HCT116 (cell line): ENCODE measurements at regions not wholly inside any gene's neighbourhood (a gene's known extent, or its start where the extent isn't known, plus 50 kb on each side); places are given as distances from the start of the nearest gene placed in this dataset.

Experiments used
- ATAC-seq: fragments of 200-7000 bp; cut with Tn5 transposase; 2 replicates; pipeline ENCODE4 v1.9.1; 2020; ENCODE audit warnings: mild to moderate bottlenecking, moderate library complexity
- BruUV-seq: library from RNA; stranded (reverse); fragments of 400-500 nt; replicated peaks from 2 replicates; lab custom pipeline; 2021; lab: Mats Ljungman, UMichigan
- CTCF ChIA-PET: fragments of 300-600 bp; sonication (Branson Sonifier 250); formaldehyde crosslinking; loops from one replicate; lab custom pipeline; 2021; ENCODE audit warnings: antibody characterized with exemption; lab: Charles Lee
- POLR2A ChIA-PET: fragments of 300-600, 350-600 bp; sonication (Branson Sonifier 250); formaldehyde crosslinking; loops from one replicate; lab custom pipeline; 2021; ENCODE audit warnings: antibody characterized with exemption; lab: Charles Lee
- RAD21 ChIA-PET, 2 experiments: fragments of 300-600 bp; sonication (Branson Sonifier 250); formaldehyde crosslinking; loops; one replicate each; lab custom pipeline; 2023; ENCODE audit warnings: low total read pairs in 2 of 2; ENCODE audit not compliant: uncharacterized antibody in 2 of 2, unreplicated experiment in 2 of 2, low non-redundant PET in 1 of 2; lab: Charles Lee
- DNase-seq: peaks from one replicate; pipeline ENCODE4 v3.0.0-alpha.2; 2010; ENCODE audit warnings: low read depth, low spot score
- H2AFZ ChIP-seq: fragments of 200-600 bp; shearing (Covaris generic), sonication (generic); 2 replicates; pipeline ENCODE4 v1.6.1; 2017; ENCODE audit warnings: low read depth, mixed run types, mixed read lengths, antibody characterized with exemption, low read length; ENCODE audit not compliant: poor library complexity, severe bottlenecking
- H3K27ac ChIP-seq: 2 replicates; pipeline ENCODE4 v1.5.1; 2012; ENCODE audit warnings: low read depth, low read length
- H3K27me3 ChIP-seq: fragments of 200-600 bp; sonication (generic); 2 replicates; pipeline ENCODE4 v1.6.1; 2016; ENCODE audit warnings: mixed run types, low read length, mixed read lengths; ENCODE audit not compliant: insufficient read depth
- H3K36me3 ChIP-seq, 2 experiments: fragments of 200-500 bp in 1 of 2; fragments of 200-600 bp in 1 of 2; sonication (Bioruptor generic) in 1 of 2; sonication (generic) in 1 of 2; 2 replicates each; pipeline versions ENCODE4 v1.5.1 to v1.6.1; 2014 to 2016; ENCODE audit warnings: low read length in 2 of 2, inconsistent platforms in 1 of 2, mixed read lengths in 1 of 2, mixed run types in 1 of 2; ENCODE audit not compliant: insufficient read depth in 2 of 2, control insufficient read depth in 1 of 2
- H3K4me1 ChIP-seq, 2 experiments: fragments of 200-600 bp in 1 of 2; sonication (generic) in 1 of 2; 2 replicates each; pipeline versions ENCODE4 v1.5.1 to v1.6.1; 2012 to 2017; ENCODE audit warnings: low read length in 2 of 2, inconsistent platforms in 1 of 2, mild to moderate bottlenecking in 1 of 2, mixed read lengths in 1 of 2, mixed run types in 1 of 2, moderate library complexity in 1 of 2; ENCODE audit not compliant: insufficient read depth in 2 of 2, control insufficient read depth in 1 of 2
- H3K4me2 ChIP-seq: fragments of 200-600 bp; sonication (generic); 2 replicates; pipeline ENCODE4 v1.6.1; 2017; ENCODE audit warnings: mixed run types, low read length, mixed read lengths
- H3K4me3 ChIP-seq, 2 experiments: fragments of 200-600 bp in 1 of 2; sonication (generic) in 1 of 2; replicated peaks in 1 of 2; 2 replicates each; pipeline ENCODE4 v1.5.1; 2011 to 2016; ENCODE audit warnings: low read length in 2 of 2, control low read depth in 1 of 2, low read depth in 1 of 2, mild to moderate bottlenecking in 1 of 2, mixed read lengths in 1 of 2, mixed run types in 1 of 2
- H3K79me2 ChIP-seq: fragments of 200-600 bp; sonication (generic); 2 replicates; pipeline ENCODE4 v1.6.1; 2017; ENCODE audit warnings: mild to moderate bottlenecking, mixed run types, low read length, moderate library complexity, mixed read lengths; ENCODE audit not compliant: insufficient read depth
- H3K9ac ChIP-seq: fragments of 200-600 bp; sonication (generic); 2 replicates; pipeline ENCODE4 v1.6.1; 2016; ENCODE audit warnings: low read length, mixed read lengths
- H3K9me2 ChIP-seq: fragments of 200-600 bp; sonication (generic), shearing (Covaris generic); 2 replicates; pipeline ENCODE4 v1.6.1; 2017; ENCODE audit warnings: mixed run types, mild to moderate bottlenecking, moderate library complexity; ENCODE audit not compliant: insufficient read depth
- H3K9me3 ChIP-seq, 2 experiments: fragments of 200-500 bp in 1 of 2; fragments of 200-600 bp in 1 of 2; sonication (Bioruptor generic) in 1 of 2; sonication (generic) in 1 of 2; 2 replicates each; pipeline ENCODE4 v1.6.1; 2014 to 2017; ENCODE audit warnings: low read length in 2 of 2, mixed read lengths in 2 of 2, inconsistent platforms in 1 of 2, low read depth in 1 of 2, mild to moderate bottlenecking in 1 of 2, mixed run types in 1 of 2, moderate library complexity in 1 of 2; ENCODE audit not compliant: control insufficient read depth in 1 of 2, insufficient read depth in 1 of 2
- H4K20me1 ChIP-seq: fragments of 200-600 bp; sonication (generic), shearing (Covaris generic); 2 replicates; pipeline ENCODE4 v1.6.1; 2017; ENCODE audit warnings: mixed run types, mild to moderate bottlenecking, moderate library complexity; ENCODE audit not compliant: insufficient read depth
- CEBPB ChIP-seq: IDR thresholded peaks from 2 replicates; pipeline ENCODE4 v1.6.1; 2012; ENCODE audit warnings: low read depth
- EGR1 ChIP-seq: IDR thresholded peaks from 2 replicates; pipeline ENCODE4 v1.6.1; 2012; ENCODE audit warnings: low read depth
- FOSL1 ChIP-seq: IDR thresholded peaks from 2 replicates; pipeline ENCODE4 v1.6.1; 2012; ENCODE audit warnings: low read depth
- POLR2AphosphoS5 ChIP-seq: IDR thresholded peaks from 2 replicates; pipeline ENCODE4 v1.6.1; 2011; ENCODE audit warnings: mild to moderate bottlenecking, low read depth, low read length, moderate library complexity
- SIN3A ChIP-seq: IDR thresholded peaks from 2 replicates; pipeline ENCODE4 v1.6.1; 2012; ENCODE audit warnings: low read depth
- SRF ChIP-seq: IDR thresholded peaks from 2 replicates; pipeline ENCODE4 v1.6.1; 2012; ENCODE audit warnings: low read depth
- YY1 ChIP-seq: IDR thresholded peaks from 2 replicates; pipeline ENCODE4 v1.6.1; 2011; ENCODE audit warnings: low read length, low read depth, moderate library complexity, mild to moderate bottlenecking; ENCODE audit not compliant: insufficient replicate concordance; ENCODE audit errors: extremely low read depth
- ZNF274 ChIP-seq: fragments of 200-500 bp; sonication (Bioruptor generic); IDR thresholded peaks from 2 replicates; pipeline ENCODE4 v1.6.1; 2014; ENCODE audit warnings: mild to moderate bottlenecking, low read depth, low read length, inconsistent platforms
- intact Hi-C: fragments of 100-400 bp; cut with micrococcal nuclease; formaldehyde crosslinking; loops from 2 replicates; pipeline ENCODE4 v1.10.0; 2022
- TF ChIP-seq, protein P1 (sequence below): IDR thresholded peaks from 2 replicates; pipeline ENCODE4 v1.6.1; 2012

DNA sequence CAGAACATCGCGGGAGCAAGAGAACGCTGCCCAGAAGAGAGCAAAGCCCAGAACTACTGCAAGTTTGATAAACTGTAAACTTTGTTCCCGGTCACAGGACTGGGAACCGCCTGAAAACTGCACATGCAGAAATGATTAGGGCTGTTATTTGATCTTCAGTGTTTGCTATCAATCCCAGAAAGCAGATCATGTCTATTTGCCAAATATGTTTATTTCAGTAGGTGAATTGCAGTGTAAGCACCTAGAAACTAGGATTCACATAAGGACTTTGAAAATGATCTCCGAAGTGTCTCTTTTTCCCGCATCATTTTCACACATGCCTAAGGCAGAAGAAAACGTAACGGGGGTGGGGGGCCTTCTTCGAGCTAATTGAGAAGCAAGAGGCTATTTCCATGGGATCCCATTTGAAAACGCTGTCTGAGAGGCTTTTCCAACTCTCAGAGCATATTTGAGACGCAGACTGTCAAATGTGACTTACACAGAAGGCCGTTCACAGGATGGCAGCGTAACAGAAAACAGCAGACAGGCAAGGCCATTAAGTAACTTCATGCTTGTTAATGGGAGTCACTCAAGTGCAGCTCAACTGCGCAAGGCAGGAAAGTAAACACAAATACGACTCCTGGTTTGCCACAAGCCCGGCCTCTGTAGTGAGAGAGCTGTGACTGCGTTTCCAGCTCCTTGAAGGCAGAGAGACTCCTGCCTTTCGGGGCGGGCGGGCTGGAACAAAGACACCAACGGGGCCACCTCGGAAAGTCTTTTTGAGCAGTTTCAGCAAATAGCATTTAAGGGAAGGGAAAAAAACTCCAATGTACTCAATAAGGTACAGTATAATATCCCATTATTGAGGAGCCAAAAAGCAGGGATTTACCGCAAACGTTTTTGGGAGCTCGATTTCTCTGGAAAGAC, 144.7 kb upstream of the ZNF217 start:
- ChIA-PET CTCF (no interaction called here), RAD21 (no interaction called here), POLR2A (no interaction called here)
- intact Hi-C loops: loop anchor here (5.0 kb wide), 1 partner anchor 96 kb away; no protein-coding TSS in a partner anchor
- BruUV-seq: no TSS peak
- Histone ChIP-seq H3K9ac (0 out of 2 replicates have a peak overlapping the region, but pooled peaks have one; percentile 2), H3K27ac (no peak overlapping the region), H3K79me2 (no peaks in the 10 kb centered on the region), H3K9me2 (no peaks in the 10 kb centered on the region), H4K20me1 (no peaks in the 10 kb centered on the region), H2AFZ (peak overlapping the region; percentile 10), H3K4me2 (peak overlapping the region; percentile 33), H3K27me3 (no peaks in the 10 kb centered on the region), H3K9me3 (no peaks in the 10 kb centered on the region), H3K36me3 (no peaks in the 10 kb centered on the region), H3K4me1 (peaks cover 5 to 33% of the 10 kb centered on the region in 2 experiments; a peak in 2 of 4 replicates), H3K4me3 (no peak overlapping the region)
- ATAC-seq (peak; percentile 59), DNase-seq (no peak)
- TF ChIP-seq POLR2AphosphoS5: no peak

- Histone ChIP-seq H3K4me1 (peaks cover 5 to 33% of the 10 kb centered on the region in 2 experiments; a peak in 2 of 4 replicates), H3K4me2 (no peak overlapping the region), H3K27ac (no peak overlapping the region), H3K36me3 (no peaks in the 10 kb centered on the region), H3K27me3 (no peaks in the 10 kb centered on the region), H3K9me2 (no peaks in the 10 kb centered on the region), H4K20me1 (no peaks in the 10 kb centered on the region), H3K9me3 (no peaks in the 10 kb centered on the region), H3K9ac (no peak overlapping the region)
- intact Hi-C loops: loop anchor here (5.0 kb wide), 1 partner anchor 95 kb away; no protein-coding TSS in a partner anchor
- ChIA-PET POLR2A (no interaction called here), CTCF (no interaction called here)
- ATAC-seq: no peak
- DNase-seq: no peak
- no TSS peak for BruUV-seq
- TF ChIP-seq, protein P1, sequence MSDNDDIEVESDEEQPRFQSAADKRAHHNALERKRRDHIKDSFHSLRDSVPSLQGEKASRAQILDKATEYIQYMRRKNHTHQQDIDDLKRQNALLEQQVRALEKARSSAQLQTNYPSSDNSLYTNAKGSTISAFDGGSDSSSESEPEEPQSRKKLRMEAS: no peak
- TF ChIP-seq FOSL1 (no peak), CEBPB (no peak), SRF (no peak), EGR1 (no peak), ZNF274 (no peak), YY1 (no peak), SIN3A (no peak)
- TF ChIP-seq, all 23 proteins: peak for 0
- H3K79me2 ChIP-seq: no peaks in the 10 kb centered on the region
- H2AFZ ChIP-seq: no peak overlapping the region
- RAD21 ChIA-PET: no interaction called here
- H3K4me3 ChIP-seq: no peak overlapping the region
Measured at GRCh38 chr20:53737396-53738038, 143.9 kb upstream of the ZNF217 start.
